Activated naive CD4-positive, alpha-beta T cell treated with anti-CD3 and anti-CD28 coated beads, Interleukin-2, amount 50 U/mL, for 16 hours (primary cell): ENCODE measurements at regions not wholly inside any gene's neighbourhood (a gene's known extent, or its start where the extent isn't known, plus 50 kb on each side); places are given as distances from the start of the nearest gene placed in this dataset.

Experiments used
- DNase-seq: peaks from one replicate; pipeline ENCODE4 v3.0.0-alpha.2; 2020

DNA sequence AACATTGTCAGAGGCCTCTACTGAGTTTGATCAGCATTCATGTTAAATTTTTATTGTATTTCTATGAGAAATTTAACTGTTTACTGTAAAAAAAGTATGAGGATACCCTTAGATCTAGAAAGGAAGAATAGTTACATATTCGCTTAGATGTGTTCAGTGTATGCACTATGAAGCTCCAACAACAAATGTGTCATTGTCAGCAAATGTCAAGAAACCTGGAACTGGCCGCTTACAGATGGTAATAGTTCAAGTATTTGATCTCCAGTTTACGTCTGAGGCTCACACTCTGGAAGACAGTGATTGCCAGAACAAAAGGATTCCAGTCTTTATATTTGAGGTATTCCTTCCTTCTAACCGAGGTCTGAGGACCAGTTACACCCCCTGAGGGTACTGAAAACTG is 921.2 kb upstream of the LRRTM1 start:
- no peak for DNase-seq

DNA sequence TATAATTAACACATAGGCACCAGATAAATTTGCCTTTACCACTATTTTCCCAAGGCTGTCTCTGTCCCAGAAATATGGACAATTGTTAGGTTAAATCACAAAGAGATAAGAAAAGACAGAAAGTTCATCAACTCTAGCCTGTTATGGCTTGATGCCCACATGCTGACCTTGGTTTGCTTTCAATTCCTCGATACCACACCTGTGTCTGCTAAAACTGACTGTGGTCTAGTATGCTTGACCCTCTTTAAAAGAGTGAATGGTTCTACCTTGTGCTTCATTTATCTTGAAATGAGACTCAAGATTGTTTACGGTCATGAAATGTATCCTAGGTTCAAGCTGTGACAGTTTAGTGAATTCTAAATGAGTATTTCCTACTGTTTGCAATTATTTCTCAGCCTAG is 909.0 kb upstream of the LRRTM1 start:
- DNase-seq, result no peak

DNA sequence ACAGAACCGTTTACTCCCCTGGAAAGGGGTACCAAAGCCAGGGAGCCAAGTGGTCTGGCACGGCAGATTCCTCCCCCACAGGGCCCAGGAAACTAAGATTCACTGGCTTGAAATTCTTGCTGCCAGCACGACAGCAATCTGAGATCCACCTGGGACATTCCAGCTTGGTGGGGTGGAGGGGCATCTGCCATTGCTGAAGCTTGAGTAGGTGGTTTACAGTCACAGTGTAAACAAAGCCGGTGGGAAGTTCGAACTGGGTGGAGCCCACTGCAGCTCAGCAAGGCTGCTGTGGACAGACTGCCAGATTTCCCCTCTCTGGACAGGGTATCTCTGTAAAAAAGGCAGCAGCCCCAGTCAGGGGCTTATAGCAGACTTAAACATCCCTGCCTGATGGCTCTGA is 901.7 kb upstream of the LRRTM1 start:
- DNase-seq, result no peak

DNA sequence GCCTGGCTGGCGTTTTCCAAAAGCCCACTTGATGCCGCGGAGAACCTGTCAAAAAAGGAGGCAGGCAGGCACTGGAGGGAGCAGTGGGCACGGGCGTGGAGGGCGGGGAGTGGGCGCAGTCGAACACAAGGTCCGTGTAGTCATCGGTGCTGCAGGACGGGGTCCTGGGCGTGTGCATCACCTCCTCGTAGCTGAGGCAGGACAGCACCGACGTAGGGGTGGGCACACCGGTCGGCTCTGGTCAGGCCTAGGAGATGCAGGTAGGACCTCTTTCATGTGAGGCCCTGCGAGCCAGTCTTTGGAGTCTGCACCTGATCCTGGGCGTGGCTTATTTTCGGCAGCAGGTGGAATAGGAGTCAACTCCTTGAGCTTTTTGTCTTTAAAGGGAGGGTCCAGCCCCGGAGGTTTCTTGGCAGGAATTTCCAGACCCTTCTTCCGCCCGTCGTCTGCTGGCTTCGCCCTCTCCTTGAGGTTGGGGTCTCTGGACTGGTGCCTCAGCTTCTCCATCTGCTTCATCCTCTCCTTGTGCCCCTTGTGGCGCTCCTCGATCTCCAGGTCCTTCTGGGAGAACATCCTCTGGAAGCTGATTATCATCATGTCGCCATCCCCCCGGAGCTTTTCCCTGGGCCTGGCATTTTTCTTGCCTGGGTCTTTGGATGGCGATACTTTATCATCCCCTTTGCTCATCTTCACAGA is 892.5 kb upstream of the LRRTM1 start:
- DNase-seq, result no peak

DNA sequence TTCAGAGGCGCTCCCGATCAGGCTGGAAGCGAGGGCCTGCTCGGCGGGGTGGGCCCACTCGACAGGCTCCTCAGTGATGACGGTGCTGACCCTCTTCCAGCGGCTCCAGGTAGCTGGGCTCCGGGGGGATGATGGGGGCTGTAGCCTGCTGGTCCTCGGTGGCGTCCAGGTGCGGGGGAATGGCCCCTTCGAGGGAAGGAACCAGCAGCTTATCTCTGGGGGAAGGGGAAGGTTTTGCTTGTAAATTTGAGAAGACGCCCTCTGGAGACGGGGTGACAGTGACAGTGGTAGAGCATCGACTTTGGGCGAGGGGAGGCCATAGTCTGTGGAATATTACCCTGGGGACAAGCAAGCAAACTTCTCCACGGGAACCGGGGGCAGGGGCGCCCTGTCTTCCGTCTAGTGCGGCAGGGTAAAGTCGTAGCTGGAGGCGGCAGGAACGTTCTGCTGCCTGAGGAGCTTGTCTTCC is 891.9 kb upstream of the LRRTM1 start:
- DNase-seq, result no peak

DNA sequence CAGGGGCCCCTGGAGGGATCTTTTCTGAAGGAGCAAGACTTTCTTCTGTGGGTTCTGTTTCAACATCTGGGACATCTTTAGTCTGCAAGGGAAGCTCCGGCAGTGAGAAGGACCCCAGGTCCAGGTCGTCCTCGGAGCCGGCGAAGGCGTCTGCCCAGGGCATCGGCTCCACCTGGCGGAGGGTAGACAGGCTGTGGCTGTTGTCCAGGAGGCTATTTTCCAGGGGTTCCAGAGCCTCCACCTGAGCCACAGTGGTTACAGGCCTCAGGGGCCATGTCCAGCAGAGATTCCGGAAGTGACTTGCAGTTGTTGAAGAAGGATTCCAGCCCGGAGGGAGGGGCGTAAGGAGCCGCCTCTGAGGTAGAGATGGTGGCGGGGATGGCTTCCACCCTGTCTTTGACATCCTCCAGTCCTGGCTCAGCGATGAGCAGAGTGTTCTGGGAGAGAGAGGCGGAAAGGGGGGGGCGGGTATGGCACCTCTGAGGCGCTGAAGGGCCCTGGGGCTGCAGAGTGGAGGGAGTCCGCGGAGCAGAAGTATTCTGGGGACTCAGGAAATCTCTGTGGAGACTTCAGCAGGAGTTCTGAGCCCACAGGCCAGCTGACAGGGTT is 891.3 kb upstream of the LRRTM1 start:
- DNase-seq, result no peak

DNA sequence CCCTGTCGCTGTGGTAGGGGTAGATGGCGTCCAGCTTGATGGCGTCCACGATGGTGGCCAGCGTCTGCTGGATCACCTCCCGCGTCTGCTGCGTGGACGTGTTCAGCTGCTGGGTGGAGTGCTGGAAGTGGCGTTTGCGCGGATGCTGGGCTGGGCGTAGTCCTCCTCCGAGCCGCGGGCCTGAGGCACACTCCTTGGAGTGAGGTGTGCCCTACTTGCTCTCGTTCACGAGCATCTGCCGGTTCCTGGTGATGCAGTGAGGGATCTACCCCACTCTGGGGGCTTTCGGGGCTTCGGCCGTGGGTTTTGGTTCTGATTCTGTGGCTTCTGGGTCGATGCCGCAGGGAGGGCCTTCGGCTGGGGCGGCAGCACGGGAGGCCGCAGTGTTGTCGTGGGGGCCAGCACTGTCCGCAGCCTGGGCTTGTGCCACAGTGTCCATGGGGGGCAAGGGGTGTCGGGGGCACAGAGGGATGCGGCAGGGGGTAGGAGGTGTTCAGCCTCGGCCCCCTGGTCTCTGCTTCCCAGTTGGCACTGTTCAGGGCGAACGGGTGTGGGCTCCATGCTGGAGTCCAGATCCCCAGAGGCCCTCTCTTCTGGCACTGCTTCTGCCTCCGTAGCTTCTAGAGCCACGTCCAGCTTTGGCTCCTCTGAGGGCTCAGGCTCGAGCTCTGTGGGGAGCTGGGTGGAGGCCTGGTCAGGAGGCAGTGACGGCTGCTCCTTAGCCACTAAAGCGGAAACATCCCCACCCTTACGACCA is 890.6 kb upstream of the LRRTM1 start:
- no peak for DNase-seq

DNA sequence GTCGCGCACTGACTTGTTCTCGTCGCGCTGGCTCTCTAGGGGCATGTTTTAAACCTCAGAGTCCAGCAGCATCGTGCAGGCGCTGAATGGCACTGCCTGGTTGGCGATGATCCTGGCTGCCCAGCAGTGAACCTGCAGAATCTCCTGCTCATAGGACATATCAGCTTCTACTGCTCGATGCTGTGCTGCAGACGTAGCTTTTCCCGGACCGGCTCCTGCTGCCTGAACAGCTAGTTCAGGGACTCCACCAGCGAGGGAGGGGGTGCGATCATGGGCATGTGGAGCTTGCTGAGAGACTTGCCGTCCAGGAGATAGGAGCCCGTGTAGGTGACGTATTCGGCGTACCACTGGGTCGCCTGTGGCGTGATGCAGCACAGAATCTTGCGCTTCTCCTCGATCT is 890.0 kb upstream of the LRRTM1 start:
- no peak for DNase-seq

DNA sequence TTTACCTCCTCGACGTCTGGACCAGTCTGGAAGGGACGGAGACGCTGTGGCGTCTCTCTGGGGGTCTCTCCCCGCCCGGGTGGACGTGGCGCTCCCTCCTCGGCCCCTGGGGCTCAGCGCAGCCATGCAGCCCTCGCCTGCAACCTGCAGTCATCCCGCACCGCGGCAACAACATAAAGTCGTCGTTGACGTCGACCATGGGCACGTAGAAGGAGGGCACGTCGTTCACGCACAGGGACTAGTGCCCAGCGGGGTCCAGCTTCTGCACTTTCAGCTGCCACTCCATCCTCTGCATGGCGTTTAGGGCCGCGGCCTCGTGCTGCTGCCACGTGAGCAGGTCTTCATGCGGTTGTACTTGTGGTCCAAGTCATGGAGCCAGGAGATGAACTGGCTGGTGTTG is 889.6 kb upstream of the LRRTM1 start:
- no peak for DNase-seq

GRCh38 chr2:81181845-81182244 is 877.3 kb upstream of the LRRTM1 start:
- DNase-seq, result no peak

GRCh38 chr2:81171447-81171846 is 866.9 kb upstream of the LRRTM1 start:
- DNase-seq, result no peak

DNA sequence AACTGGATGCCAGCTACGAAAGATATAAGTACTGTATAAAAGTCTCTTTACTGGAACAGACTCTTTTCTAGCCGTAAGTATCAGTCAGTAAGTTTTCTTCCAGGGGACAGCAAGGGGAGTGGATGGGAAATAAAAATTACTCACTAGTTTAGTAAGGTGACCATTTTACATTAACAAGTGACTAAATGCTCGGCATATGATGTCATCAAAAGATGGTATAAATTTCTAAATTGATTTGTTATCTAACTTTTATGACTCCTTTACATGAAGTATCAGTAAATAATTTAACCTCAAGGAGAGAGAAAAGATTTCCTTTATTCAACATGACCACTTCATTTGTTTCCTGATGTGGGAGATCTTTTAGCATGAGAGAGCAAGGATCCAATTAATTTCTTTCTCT is 859.0 kb upstream of the LRRTM1 start:
- no peak for DNase-seq

DNA sequence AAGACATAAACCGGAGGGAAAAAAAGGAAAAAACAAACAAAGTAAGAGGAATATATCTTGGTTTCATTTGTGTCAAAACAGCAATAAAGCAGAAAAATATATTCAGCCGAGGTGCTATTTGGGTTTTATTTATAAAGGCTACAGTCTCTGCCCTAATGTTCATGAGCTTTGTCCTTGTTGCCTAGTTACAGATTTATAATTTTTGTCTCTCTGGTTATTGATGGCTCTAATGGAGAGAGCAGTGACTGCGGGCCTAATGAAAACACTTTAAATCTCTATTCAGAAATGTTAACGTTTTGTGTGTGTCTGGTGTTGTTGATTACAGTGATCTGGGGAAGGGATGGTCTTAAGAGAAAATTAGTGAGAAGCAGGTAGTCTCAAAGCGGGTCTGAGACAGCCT is 854.0 kb upstream of the LRRTM1 start:
- DNase-seq, result no peak

GRCh38 chr2:81148323-81148722 is 843.8 kb upstream of the LRRTM1 start:
- no peak for DNase-seq

- DNase-seq, result no peak
Measured at GRCh38 chr2:81136296-81136695, 831.7 kb upstream of the LRRTM1 start.

DNA sequence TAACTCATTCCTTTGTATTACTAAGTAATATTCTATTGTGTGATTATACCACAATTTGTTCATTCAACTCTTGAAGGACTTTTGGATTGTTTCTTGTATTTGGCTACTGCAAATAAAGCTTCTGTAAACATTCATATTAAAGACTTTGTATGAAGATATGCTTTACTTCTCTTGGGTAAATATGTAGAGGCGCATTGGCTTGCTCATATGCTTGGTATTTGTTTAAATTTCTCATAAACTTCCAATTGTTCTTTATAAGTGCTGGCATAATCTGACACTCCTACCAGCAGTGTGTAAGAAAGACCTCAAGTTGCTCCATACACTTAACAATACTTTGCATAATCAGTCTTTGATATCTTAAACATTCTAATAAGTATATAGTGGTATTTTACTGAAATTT is 792.8 kb upstream of the LRRTM1 start:
- no peak for DNase-seq

DNA sequence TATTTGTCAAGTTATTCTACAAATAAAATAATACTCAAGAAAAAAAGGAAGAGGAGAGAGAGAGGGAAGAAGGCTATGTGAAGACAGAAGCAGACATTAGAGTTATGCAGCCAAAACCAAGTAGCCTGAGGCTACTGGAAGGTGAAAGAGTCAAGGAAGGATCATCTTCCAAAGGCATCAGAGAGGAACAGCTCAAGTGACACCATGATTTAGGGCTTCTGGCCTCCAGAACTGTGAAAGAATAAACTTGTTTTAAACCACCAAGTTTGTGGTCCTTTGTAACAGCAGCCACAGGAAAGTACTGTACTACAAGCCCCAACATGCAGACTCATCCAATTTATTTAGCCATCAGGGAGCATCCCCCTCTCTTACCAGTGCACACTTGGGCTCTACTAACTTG is 788.5 kb upstream of the LRRTM1 start:
- no peak for DNase-seq

DNA sequence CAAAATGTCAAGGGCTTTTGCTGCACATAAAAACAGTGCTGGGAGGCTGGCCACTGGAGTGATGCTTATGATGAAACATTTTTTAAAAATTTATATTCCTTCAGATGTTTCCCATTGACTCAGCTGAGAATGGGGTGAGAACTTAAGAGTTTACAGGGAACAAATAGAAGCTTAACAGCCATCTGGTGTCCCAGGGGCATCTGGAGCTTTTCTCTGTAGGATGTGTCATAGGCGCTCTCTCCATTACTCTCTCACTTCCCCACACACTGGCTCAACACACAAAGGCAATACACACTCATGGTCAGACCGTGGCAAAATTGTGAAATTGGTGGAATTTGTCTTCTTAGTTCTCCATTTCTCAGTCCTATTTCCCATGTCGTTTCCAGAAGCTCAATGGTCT is 783.1 kb upstream of the LRRTM1 start:
- DNase-seq, result no peak

DNA sequence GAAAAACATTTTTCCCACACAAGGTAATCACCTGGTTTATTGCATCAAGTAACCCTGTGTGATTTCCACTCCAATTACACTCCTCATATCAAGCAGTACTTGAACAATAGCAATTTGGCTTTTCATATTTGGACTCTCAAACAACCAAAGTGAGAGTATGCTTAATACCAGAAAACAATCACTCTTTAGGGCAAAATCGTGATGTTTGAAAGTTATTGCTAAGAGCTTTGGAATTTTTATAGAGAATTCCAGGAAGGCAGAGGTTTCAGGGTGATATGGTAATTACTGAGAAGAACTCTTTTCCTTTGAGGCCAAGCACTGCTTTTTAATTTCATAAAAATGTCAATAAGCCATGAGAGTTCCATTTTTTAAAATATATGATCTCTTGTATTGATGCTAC is 779.5 kb upstream of the LRRTM1 start:
- DNase-seq, result no peak

DNA sequence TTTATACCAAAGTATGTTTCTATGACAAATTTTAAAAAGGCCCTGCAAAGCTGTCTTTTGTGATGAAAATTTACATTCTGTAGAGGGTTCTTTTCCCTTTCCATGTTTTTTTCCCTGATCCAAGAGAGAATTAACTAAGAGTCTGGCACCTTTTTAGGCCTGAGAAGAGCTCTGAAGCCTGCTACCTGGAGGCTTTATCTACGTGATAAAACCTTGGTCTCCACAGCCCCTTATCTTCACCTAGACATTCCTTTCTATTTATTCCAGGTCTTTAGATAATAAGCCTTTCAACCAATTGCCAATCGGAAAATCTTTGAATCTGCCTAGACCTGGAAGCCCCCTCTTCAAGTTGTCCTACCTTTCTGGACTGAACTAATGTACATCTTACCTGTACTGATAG is 774.1 kb upstream of the LRRTM1 start:
- no peak for DNase-seq

DNA sequence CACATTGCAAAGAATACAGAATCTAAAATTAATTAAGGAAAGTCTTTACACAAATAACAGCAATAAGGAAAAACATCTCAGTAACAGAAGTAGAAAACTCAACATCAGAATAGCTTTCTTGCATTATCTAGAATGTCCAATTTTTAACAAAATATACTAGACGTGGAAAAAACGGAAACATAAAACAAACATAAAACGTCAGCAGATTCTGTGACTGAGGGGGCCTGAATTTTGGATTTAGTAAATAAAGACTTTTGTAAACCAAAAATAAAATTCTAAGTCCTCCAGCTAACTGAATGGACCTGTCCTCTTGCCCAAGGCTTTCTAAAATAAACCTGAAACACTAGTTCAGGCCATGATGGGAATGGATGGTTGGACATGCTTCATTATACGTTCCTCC is 773.5 kb upstream of the LRRTM1 start:
- no peak for DNase-seq

DNA sequence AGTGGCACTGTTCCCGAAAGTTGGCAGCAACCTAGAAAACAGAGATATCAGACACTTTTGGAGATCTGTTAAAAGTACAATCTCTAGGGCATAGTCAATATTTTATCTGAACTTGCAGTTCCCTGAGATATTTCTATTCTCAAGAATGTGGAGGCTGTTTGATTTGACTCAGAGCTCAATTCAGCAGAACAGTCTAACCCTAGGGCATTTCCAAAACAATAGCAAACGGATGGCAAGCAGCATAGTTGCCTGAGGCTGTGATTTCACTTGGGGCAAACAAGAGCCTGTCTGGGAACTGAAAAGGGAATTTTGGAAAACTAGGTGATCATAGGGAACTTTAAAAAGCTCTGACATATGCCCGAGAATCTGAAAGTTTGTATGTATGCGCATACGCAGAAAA is 772.8 kb upstream of the LRRTM1 start:
- no peak for DNase-seq

DNA sequence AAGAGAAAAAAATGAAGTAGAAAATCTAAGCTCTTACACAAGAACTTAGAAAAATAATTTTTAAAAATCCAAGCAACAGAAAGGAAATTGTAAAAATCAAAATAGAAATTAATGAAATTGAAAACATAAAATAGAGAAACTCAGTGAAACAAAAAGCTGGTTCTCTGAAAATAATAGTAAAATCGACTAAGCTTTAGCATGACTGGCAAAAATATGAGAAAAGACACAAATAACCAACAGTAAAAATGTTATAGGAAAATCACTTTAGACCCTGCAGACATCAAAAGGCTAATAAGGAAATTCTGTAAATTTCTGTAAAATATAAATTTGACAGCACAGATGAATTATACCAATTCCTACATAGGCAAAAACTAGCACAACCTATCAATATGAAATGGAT is 768.9 kb upstream of the LRRTM1 start:
- no peak for DNase-seq

DNA sequence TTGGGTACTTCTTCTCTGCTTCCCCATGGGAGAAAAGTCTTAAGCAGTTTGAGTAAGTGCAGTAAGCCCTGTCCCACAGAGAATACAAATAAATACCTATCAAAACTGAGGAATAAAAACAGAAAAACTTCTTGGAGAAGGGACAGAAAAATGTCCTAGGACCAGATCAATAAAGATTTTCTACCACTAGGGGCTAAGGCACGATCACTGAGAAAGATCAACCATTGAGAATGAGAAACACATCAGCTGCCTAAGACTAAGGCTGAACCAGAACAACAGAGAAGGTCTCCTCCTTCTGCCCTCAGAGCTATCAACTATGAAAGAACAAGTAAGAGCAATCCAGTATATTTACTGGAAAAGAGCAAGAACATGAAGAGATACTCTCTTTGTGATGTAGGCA is 763.6 kb upstream of the LRRTM1 start:
- no peak for DNase-seq
